OCI-LY7 (cell line): ENCODE measurements at regions not wholly inside any gene's neighbourhood (a gene's known extent, or its start where the extent isn't known, plus 50 kb on each side); places are given as distances from the start of the nearest gene placed in this dataset.

Experiments
- CTCF ChIP-seq: fragments of 200-600 bp; sonication (generic); conservative IDR thresholded peaks from 2 replicates; pipeline ENCODE4 v1.5.1; 2014; ENCODE audit warnings: mild to moderate bottlenecking, antibody characterized with exemption, low read length, moderate library complexity, mixed read lengths
- EZH2phosphoT487 ChIP-seq: fragments of 200-600 bp; sonication (generic); IDR thresholded peaks from 2 replicates; pipeline ENCODE4 v1.6.1; 2018; ENCODE audit warnings: low read depth, borderline replicate concordance, mild to moderate bottlenecking, mixed run types, antibody characterized with exemption, low read length, moderate library complexity, mixed read lengths

GRCh38 chr10:16020836-16021235 is 160.5 kb upstream of the MINDY3 start:
- no peak for TF ChIP-seq CTCF
- no peak for TF ChIP-seq EZH2phosphoT487
